NK-92 treated with Interleukin-12 subunit alpha and Interleukin-12 subunit beta, amount 100 ng/mL, for 24 hours (cell line): ENCODE measurements at regions not wholly inside any gene's neighbourhood (a gene's known extent, or its start where the extent isn't known, plus 50 kb on each side); places are given as distances from the start of the nearest gene placed in this dataset.

Experiments
- DNase-seq: peaks from one replicate; lab custom pipeline; 2025; lab: John Stamatoyannopoulos, UW

DNA sequence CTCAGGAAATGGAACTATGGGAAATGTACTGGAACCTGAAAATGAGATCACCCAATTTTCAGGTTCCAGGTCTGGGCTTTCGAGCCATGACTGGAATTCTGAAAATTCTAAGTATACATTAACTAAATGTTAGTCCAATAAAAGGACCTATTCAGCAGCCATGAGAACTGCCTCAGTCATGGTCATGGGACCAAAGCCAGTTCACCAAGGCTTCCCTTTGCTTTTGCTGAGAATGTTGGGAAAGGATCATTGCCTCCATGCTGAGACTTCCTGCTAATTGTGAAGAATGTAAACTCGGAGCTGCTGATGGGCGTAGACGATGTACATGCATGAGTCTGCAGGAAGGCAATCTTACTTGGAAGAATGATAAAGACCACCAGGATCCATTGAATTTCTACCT is 624.4 kb upstream of the SOX11 start:
- no peak for DNase-seq

DNA sequence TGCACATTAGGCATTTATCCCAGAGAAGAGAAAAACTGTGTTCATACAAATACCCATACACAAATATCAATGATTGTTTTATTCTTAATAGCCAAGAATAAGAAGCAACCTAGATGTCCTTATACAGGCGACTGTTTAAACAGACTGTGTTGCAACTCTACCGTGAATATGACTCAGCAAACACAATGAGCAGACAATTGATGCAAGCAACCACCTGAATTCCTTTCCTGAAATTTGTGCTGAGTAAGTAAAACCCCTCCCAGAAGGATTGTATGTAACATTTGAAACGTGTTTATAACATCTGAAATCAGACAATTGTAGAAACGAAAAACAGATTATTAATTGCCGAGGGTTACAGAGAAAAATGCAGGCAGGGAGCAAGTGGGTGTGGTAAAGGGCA is 621.9 kb upstream of the SOX11 start:
- DNase-seq: no peak

DNA sequence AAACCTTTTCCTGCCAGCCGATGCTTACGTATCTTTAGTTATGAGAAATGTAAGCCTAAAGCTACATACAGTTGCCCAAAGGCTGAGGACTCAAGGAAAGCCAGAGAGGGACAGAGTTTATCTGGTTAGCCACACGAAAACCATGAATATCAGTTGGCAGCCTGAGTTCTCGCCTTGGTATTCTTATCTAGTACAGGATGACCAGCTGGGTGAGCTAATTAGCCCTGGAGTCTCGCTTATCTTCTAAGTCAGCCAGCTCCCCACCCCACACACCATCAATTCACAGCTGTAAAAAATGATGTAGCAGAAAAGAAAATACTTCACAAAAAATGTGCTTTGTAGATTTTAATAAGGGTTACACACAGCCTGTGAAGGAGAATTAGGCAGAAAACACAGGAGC is 617.5 kb upstream of the SOX11 start:
- no peak for DNase-seq

GRCh38 chr2:5076599-5076998 is 615.6 kb upstream of the SOX11 start:
- no peak for DNase-seq

- no peak for DNase-seq
Observed at GRCh38 chr2:5077479-5078089, 614.6 kb upstream of the SOX11 start.

DNA sequence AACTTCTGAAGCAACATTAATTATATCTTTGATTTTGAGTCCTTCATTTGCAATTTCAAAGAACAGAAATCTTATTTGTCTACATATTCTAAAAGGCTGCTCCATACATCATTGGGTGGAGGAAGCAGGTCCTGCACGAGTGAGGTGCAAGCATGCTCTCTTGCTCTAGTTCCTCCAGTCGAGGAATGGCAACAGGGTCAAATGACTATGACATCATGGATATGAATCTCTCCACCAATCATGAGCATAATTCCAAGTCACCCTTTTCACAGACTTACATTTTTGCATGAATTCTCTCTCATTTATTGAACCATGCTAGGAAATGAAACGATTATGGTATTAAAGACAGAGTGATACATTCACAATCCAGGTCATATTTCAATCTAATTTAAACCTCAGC is 608.8 kb upstream of the SOX11 start:
- DNase-seq: no peak

GRCh38 chr2:5089409-5089808 is 602.8 kb upstream of the SOX11 start:
- DNase-seq: no peak

- no peak for DNase-seq
Observed at GRCh38 chr2:5093056-5093455, 599.1 kb upstream of the SOX11 start.

DNA sequence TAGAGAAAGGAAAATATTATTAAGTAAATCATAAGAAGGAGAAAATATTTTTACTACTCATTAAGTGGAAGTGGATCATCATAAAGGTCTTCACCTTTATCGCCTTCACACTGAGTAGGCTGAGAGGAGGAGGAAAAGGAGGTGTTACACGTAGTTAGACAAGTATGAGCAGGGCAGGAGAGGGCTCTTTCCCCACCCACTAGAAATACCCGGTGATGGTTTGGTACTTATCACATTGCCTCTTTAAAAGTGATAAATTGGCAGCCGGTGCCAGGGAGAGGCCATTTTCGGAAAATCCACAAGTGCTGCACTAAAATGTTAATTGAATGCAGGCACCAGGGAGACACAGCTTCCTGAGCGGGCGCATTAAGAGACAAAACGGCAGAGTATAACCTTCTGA is 598.7 kb upstream of the SOX11 start:
- no peak for DNase-seq

DNA sequence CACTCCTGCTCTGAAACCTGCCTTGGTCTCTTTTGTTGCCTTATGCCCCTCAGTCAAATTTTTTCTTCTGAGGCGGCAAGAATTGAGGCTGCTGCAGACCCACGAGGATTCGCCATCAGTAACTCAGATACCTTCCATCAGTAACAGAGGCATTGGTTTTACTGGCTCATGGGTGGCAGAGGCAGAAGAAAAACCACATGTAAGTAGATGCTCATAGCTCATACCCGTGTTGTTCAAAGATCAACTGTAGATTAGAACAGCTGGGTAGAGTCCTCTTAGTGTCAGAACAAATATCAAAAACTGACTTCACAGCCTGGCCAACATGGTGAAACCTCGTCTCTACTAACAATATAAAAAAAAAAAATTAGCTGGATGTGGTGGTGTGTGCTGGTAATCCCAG is 598.0 kb upstream of the SOX11 start:
- no peak for DNase-seq

- no peak for DNase-seq
Observed at GRCh38 chr2:5098286-5098685, 593.9 kb upstream of the SOX11 start.

- no peak for DNase-seq
Observed at GRCh38 chr2:5102823-5103222, 589.4 kb upstream of the SOX11 start.

- no peak for DNase-seq
Observed at GRCh38 chr2:5111581-5111980, 580.6 kb upstream of the SOX11 start.

- no peak for DNase-seq
Observed at GRCh38 chr2:5119046-5119445, 573.1 kb upstream of the SOX11 start.

DNA sequence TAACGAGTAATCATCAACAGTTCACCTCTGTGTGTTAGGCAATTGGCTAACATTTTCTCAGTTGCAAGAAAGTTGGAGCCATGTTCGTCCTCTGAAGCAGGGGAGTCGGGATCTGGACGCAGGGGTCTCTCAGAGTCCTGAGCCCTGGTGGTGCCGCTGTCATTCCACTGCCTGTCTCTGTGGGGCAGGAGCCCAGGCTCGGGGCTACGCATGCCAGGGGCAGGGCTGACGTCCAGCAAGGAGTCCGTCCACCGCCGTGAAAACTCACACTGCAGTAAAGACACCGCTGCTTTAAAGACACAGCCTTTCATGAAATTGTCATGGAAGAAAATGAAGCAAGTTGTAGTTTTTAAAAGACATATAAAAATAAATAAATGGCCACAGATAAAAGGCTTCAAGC is 571.1 kb upstream of the SOX11 start:
- no peak for DNase-seq

DNA sequence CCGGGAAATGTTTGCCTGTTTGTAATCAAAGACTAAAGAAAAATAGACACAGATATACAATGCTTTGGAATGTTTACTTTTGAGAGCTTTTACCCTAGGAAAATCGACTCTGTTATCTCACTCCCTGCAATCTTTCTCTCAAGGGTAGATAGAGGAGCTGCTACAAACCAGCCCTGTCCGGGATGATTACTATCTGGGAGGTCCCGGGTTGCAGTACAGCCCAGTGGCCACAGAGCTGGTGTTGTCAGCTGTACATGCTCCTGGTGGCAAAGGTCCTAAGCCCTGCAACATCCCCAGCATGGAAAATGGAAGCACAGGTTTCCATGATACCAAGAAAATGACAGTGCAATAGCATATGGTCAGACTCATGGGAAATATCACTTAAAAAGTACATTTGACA is 570.5 kb upstream of the SOX11 start:
- DNase-seq: no peak

GRCh38 chr2:5123582-5124196 is 568.5 kb upstream of the SOX11 start:
- DNase-seq: no peak

GRCh38 chr2:5125017-5125730 is 567.0 kb upstream of the SOX11 start:
- no peak for DNase-seq

GRCh38 chr2:5132281-5132680 is 559.9 kb upstream of the SOX11 start:
- DNase-seq: no peak

DNA sequence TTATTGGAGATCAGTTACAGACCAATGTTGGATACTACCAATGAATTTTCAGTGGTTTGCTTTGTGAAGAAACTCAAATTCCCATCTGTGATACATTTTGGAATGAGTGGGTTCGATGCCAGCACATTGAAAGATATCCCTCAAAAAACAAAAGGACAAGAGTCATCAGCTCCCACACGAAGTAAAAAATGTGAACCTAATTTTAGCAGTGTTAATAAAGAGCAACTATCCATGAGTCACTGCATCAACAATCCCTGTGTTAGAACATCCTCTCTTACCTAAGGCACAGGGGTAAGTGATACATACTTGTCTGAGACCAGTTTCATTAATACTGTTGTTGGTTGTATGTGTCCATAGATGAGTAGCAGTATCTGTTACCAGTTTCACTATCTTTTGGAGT is 551.8 kb upstream of the SOX11 start:
- no peak for DNase-seq

DNA sequence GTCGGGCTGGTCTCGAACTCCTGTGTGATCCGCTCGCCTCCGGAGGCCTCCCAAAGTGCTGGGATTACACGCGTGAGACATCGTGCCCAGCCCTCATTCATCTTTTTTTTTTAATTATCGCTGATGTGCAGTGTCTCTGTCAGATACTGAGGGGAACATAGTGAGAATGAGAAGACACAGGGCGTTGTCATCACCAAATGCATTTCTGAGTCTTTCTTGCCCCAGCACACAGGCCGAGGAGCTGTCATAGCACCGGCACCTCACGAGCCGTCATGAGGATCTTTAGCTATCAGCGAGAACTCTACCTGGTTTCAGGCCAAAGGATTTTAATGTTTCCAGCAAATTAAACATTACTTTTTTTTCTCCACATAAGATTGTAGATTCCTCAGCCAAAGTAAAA is 548.0 kb upstream of the SOX11 start:
- DNase-seq: no peak

- DNase-seq: no peak
Observed at GRCh38 chr2:5145053-5145452, 547.1 kb upstream of the SOX11 start.

- no peak for DNase-seq
Observed at GRCh38 chr2:5145801-5146200, 546.4 kb upstream of the SOX11 start.
